ENCODE measurements at regions not wholly inside any gene's neighbourhood (a gene's known extent, or its start where the extent isn't known, plus 50 kb on each side); places are given as distances from the start of the nearest gene placed in this dataset.

- no peaks in the 10 kb centered on the region for H3K36me3 Mint-ChIP-seq
- H3K9me3 Mint-ChIP-seq: peaks cover 8% of the 10 kb centered on the region; the same call in 1 of the 2 replicates
- TF ChIP-seq ZNF281 (CRISPR knock-in tag; IDR thresholded peaks at IDR 0.05) (no peak), ZNF138 (CRISPR knock-in tag; conservative IDR thresholded peaks at IDR 0.05) (no peak), ZNF263 (CRISPR knock-in tag; IDR thresholded peaks at IDR 0.05; ENCODE audit: low read depth) (no peak), OVOL2 (CRISPR knock-in tag; IDR thresholded peaks at IDR 0.05; ENCODE audit: borderline replicate concordance) (no peak), NFE2L1 (CRISPR knock-in tag; IDR thresholded peaks at IDR 0.05) (no peak), SOX15 (CRISPR knock-in tag; IDR thresholded peaks at IDR 0.05) (no peak), SP1 (CRISPR knock-in tag; conservative IDR thresholded peaks at IDR 0.05) (no peak), ZNF532 (CRISPR knock-in tag; IDR thresholded peaks at IDR 0.05; ENCODE audit: borderline replicate concordance) (no peak), ELF4 (CRISPR knock-in tag; IDR thresholded peaks at IDR 0.05; ENCODE audit: low read depth) (no peak), AR (CRISPR knock-in tag; IDR thresholded peaks at IDR 0.05) (no peak), ZNF423 (CRISPR knock-in tag; IDR thresholded peaks at IDR 0.05) (no peak)
- ChIA-PET POLR2A (no interaction called here), CTCF (no interaction called here)
- no peak overlapping the region for H3K27ac Mint-ChIP-seq
- no peak overlapping the region for H3K4me3 Mint-ChIP-seq
- ATAC-seq (no peak), DNase-seq (ENCODE audit: low spot score) (no peak)
- H3K4me1 Mint-ChIP-seq: no peaks in the 10 kb centered on the region
- no peaks in the 10 kb centered on the region for H3K27me3 Mint-ChIP-seq (ENCODE audit: low read depth)
Observed at GRCh38 chr12:60185060-60185459, 589.2 kb downstream of the SLC16A7 start.

GRCh38 chr12:60191271-60191670 lies 595.4 kb downstream of the SLC16A7 start:
- ATAC-seq (no peak), DNase-seq (ENCODE audit: low spot score) (no peak)
- POLR2A ChIA-PET: no interaction called here
- CTCF ChIA-PET: no interaction called here
- Mint-ChIP-seq H3K36me3 (no peaks in the 10 kb centered on the region), H3K4me1 (no peaks in the 10 kb centered on the region), H3K27ac (no peak overlapping the region), H3K27me3 (ENCODE audit: low read depth) (no peaks in the 10 kb centered on the region), H3K4me3 (no peak overlapping the region), H3K9me3 (peaks cover 8% of the 10 kb centered on the region; the same call in 1 of the 2 replicates)
- no peak for TF ChIP-seq AFF4 (CRISPR knock-in tag; IDR thresholded peaks at IDR 0.05; ENCODE audit: borderline replicate concordance)
- TF ChIP-seq SP1 (CRISPR knock-in tag; conservative IDR thresholded peaks at IDR 0.05): no peak
- TF ChIP-seq E2F4 (CRISPR knock-in tag; IDR thresholded peaks at IDR 0.05; ENCODE audit: borderline replicate concordance, low read depth): no peak
- no peak for TF ChIP-seq RORB (CRISPR knock-in tag; IDR thresholded peaks at IDR 0.05)
- no peak for TF ChIP-seq ESRRA (CRISPR knock-in tag; IDR thresholded peaks at IDR 0.05; ENCODE audit: borderline replicate concordance)
- no peak for TF ChIP-seq GTF2I (CRISPR knock-in tag; conservative IDR thresholded peaks at IDR 0.05)
